ENCODE measurements at regions not wholly inside any gene's neighbourhood (a gene's known extent, or its start where the extent isn't known, plus 50 kb on each side); places are given as distances from the start of the nearest gene placed in this dataset.

- Histone ChIP-seq H3K9me3 (no peaks in the 10 kb centered on the region), H3K4me3 (no peak overlapping the region), H3K27ac (no peak overlapping the region), H3K27me3 (no peaks in the 10 kb centered on the region), H3K36me3 (no peaks in the 10 kb centered on the region), H3K4me1 (no peaks in the 10 kb centered on the region)
- DNase-seq (no peak), ATAC-seq (no peak)
- WGBS (ENCODE audit: insufficient coverage, low coverage, low lambda C conversion rate, missing lambda C conversion rate): 37% methylated on average over 6 of the region's 6 CpGs
- TF ChIP-seq CTCF (IDR thresholded peaks at IDR 0.05) (no peak), POLR2A (IDR thresholded peaks at IDR 0.05) (no peak)
- intact Hi-C loops (cut with DNase I): no loop called here
Measured at GRCh38 chr6:91483415-91484105, 896.7 kb upstream of the MAP3K7 start.

DNA sequence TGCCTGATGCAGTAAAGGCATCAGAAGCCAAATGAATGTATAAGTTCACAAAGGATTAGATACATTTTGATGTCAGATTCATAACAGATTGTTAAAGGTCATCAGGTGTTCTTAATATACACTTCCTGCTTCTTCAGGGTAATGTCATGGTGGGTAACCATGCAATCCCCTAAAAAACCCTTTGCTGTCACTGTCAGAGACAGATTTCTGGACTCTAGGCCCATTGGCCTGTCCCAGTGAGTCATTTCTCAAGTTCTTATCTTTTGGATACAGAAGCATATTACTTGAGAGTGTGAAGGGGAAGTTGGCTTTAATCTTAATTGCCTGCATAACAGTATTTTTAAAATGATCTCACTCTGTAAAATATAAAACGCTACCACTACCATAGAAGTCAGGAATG lies 895.6 kb upstream of the MAP3K7 start:
- Histone ChIP-seq H3K4me3 (no peak overlapping the region), H3K9me3 (no peaks in the 10 kb centered on the region), H3K36me3 (no peaks in the 10 kb centered on the region), H3K4me1 (no peaks in the 10 kb centered on the region), H3K27me3 (no peaks in the 10 kb centered on the region), H3K27ac (no peak overlapping the region)
- DNase-seq (no peak), ATAC-seq (no peak)
- WGBS (ENCODE audit: insufficient coverage, low coverage, low lambda C conversion rate, missing lambda C conversion rate): 9% methylated on average over 1 of the region's 1 CpG
- TF ChIP-seq POLR2A (IDR thresholded peaks at IDR 0.05): no peak
- no peak for TF ChIP-seq CTCF (IDR thresholded peaks at IDR 0.05)
- intact Hi-C loops (cut with DNase I): no loop called here

DNA sequence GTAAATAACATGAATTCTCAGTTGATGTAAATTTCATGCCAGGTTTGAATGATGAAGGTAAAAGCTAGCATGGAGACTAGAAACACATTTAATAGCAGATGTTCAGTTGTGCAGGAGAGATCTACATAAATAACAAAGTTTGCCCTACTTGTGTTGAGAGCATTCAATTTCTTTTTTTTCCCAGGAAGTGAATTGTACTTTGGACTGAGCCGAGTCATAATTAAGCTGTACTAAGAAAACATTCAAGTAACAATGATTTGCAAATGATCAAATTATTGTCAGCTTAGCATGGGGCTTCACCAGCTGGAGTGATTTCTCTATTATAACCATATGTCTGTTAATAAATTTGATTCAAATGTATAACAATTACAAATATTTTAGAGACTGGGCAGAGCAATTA lies 893.5 kb upstream of the MAP3K7 start:
- TF ChIP-seq POLR2A (IDR thresholded peaks at IDR 0.05) (no peak), CTCF (IDR thresholded peaks at IDR 0.05) (no peak)
- H3K27me3 ChIP-seq: no peaks in the 10 kb centered on the region
- H3K4me1 ChIP-seq: no peaks in the 10 kb centered on the region
- no peak for DNase-seq
- H3K36me3 ChIP-seq: no peaks in the 10 kb centered on the region
- WGBS (ENCODE audit: insufficient coverage, low coverage, low lambda C conversion rate, missing lambda C conversion rate): 15% methylated on average over 1 of the region's 1 CpG
- H3K9me3 ChIP-seq: no peaks in the 10 kb centered on the region
- intact Hi-C loops (cut with DNase I): no loop called here
- H3K4me3 ChIP-seq: no peak overlapping the region
- no peak overlapping the region for H3K27ac ChIP-seq
- no peak for ATAC-seq

- H3K27me3 ChIP-seq: no peaks in the 10 kb centered on the region
- H3K4me3 ChIP-seq: no peak overlapping the region
- no peak for TF ChIP-seq POLR2A (IDR thresholded peaks at IDR 0.05)
- no peak for TF ChIP-seq CTCF (IDR thresholded peaks at IDR 0.05)
- no peaks in the 10 kb centered on the region for H3K9me3 ChIP-seq
- WGBS (ENCODE audit: insufficient coverage, low coverage, low lambda C conversion rate, missing lambda C conversion rate): 68% methylated on average over 6 of the region's 6 CpGs
- H3K36me3 ChIP-seq: no peaks in the 10 kb centered on the region
- intact Hi-C loops (cut with DNase I): no loop called here
- ATAC-seq (no peak), DNase-seq (no peak)
- no peaks in the 10 kb centered on the region for H3K4me1 ChIP-seq
- H3K27ac ChIP-seq: no peak overlapping the region
Measured at GRCh38 chr6:91477688-91478087, 890.8 kb upstream of the MAP3K7 start.

DNA sequence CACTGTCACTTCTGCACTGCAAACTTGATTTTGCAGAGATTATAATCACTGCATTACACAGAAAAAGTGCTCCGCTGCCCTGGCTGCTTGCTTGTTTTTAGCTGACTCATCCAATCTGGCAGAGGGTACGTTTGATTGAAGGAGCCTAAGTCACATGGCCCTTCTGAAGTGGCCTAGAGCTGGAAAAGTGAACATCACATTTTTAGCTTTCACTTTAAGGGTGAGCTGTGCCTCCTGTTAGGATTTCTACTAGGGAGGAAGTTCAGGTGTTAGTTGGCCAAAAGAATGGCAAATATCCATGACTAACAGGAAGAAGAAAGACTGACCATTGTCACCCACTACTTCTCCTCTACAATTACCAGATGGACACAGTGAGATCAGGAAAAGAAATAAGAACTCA lies 889.1 kb upstream of the MAP3K7 start:
- WGBS (ENCODE audit: insufficient coverage, low coverage, low lambda C conversion rate, missing lambda C conversion rate): 16% methylated on average over 2 of the region's 2 CpGs
- ATAC-seq: peak in 3 of 4 donors; percentile 31 to 78 (median 74)
- intact Hi-C loops (cut with DNase I): no loop called here
- TF ChIP-seq CTCF (IDR thresholded peaks at IDR 0.05) (no peak), POLR2A (IDR thresholded peaks at IDR 0.05) (no peak)
- Histone ChIP-seq H3K9me3 (no peaks in the 10 kb centered on the region), H3K4me1 (no peaks in the 10 kb centered on the region), H3K36me3 (no peaks in the 10 kb centered on the region), H3K4me3 (no peak overlapping the region), H3K27me3 (no peaks in the 10 kb centered on the region), H3K27ac (no peak overlapping the region)
- no peak for DNase-seq
